GM23338 (cell line): ENCODE measurements at regions not wholly inside any gene's neighbourhood (a gene's known extent, or its start where the extent isn't known, plus 50 kb on each side); places are given as distances from the start of the nearest gene placed in this dataset.

Experiments
- ATAC-seq: fragments of 200-7000 bp; cut with Tn5 transposase; 3 replicates; pipeline ENCODE4 v1.9.1; 2020
- DNase-seq: peaks from one replicate; pipeline ENCODE4 v3.0.0-alpha.2; 2015; ENCODE audit warnings: low spot score
- H2AFZ ChIP-seq: fragments of 200-600 bp; sonication (generic); 2 replicates; pipeline ENCODE4 v1.8.0; 2016; ENCODE audit warnings: antibody characterized with exemption, mild to moderate bottlenecking, moderate library complexity
- H3F3A ChIP-seq: fragments of 200-600 bp; sonication (generic); replicated peaks from 2 replicates; pipeline ENCODE4 v1.8.0; 2017; ENCODE audit warnings: antibody characterized with exemption, mixed run types, low read depth
- H3K27ac ChIP-seq: fragments of 200-600 bp; sonication (generic); 2 replicates; pipeline ENCODE4 v1.6.1; 2016; ENCODE audit warnings: low read depth
- H3K27me3 ChIP-seq: fragments of 200-600 bp; sonication (generic); 2 replicates; pipeline ENCODE4 v1.8.0; 2016; ENCODE audit warnings: mild to moderate bottlenecking, mixed run types, moderate library complexity; ENCODE audit not compliant: insufficient read depth
- H3K36me3 ChIP-seq: fragments of 200-600 bp; sonication (generic); 2 replicates; pipeline ENCODE4 v1.8.0; 2016; ENCODE audit warnings: mild to moderate bottlenecking; ENCODE audit not compliant: insufficient read depth
- H3K4me1 ChIP-seq: fragments of 200-600 bp; sonication (generic); 2 replicates; pipeline ENCODE4 v1.8.0; 2016; ENCODE audit warnings: mild to moderate bottlenecking, moderate library complexity; ENCODE audit not compliant: insufficient read depth
- H3K4me2 ChIP-seq: fragments of 200-600 bp; sonication (generic); 2 replicates; pipeline ENCODE4 v1.7.1; 2017; ENCODE audit warnings: mixed run types
- H3K4me3 ChIP-seq: fragments of 200-600 bp; sonication (generic); 2 replicates; pipeline ENCODE4 v1.6.1; 2016; ENCODE audit warnings: mixed run types
- H3K79me2 ChIP-seq: fragments of 200-600 bp; sonication (generic); replicated peaks from 2 replicates; pipeline ENCODE4 v1.8.0; 2017; ENCODE audit warnings: mild to moderate bottlenecking; ENCODE audit not compliant: insufficient read depth
- H3K9me2 ChIP-seq: fragments of 200-600 bp; sonication (generic); 2 replicates; pipeline ENCODE4 v1.8.0; 2017; ENCODE audit not compliant: insufficient read depth
- H4K20me1 ChIP-seq: fragments of 200-600 bp; sonication (generic); replicated peaks from 2 replicates; pipeline ENCODE4 v1.8.0; 2017; ENCODE audit warnings: mild to moderate bottlenecking; ENCODE audit not compliant: insufficient read depth
- H3K27ac Mint-ChIP-seq: 2 replicates; pipeline ENCODE4 v1.8.0; 2020; ENCODE audit warnings: inconsistent platforms, mild to moderate bottlenecking, moderate library complexity, mixed read lengths
- H3K27me3 Mint-ChIP-seq: 3 replicates; pipeline ENCODE4 v1.8.0; 2022; ENCODE audit warnings: low read depth, mild to moderate bottlenecking, moderate library complexity, mixed read lengths, inconsistent platforms; ENCODE audit not compliant: insufficient read depth, poor library complexity
- H3K36me3 Mint-ChIP-seq: 3 replicates; pipeline ENCODE4 v1.8.0; 2021; ENCODE audit warnings: low read depth, mild to moderate bottlenecking, inconsistent platforms, moderate library complexity, mixed read lengths
- H3K4me1 Mint-ChIP-seq: 3 replicates; pipeline ENCODE4 v1.8.0; 2020; ENCODE audit warnings: mild to moderate bottlenecking, inconsistent platforms, mixed read lengths
- H3K4me3 Mint-ChIP-seq: 3 replicates; pipeline ENCODE4 v1.8.0; 2021; ENCODE audit warnings: moderate library complexity, mild to moderate bottlenecking, inconsistent platforms, mixed read lengths
- H3K9me3 Mint-ChIP-seq: 3 replicates; pipeline ENCODE4 v1.8.0; 2020; ENCODE audit warnings: moderate library complexity, mild to moderate bottlenecking, inconsistent platforms, mixed read lengths
- CREB1 ChIP-seq: fragments of 250-450 bp; sonication (Bioruptor Pico); IDR thresholded peaks from 2 replicates; pipeline ENCODE4 v1.5.0; 2020; ENCODE audit warnings: low read depth, mild to moderate bottlenecking, moderate library complexity
- CTCF ChIP-seq, 2 experiments: fragments of 200-600 bp in 1 of 2; sonication (generic) in 1 of 2; conservative IDR thresholded peaks; 2 replicates each; pipeline versions ENCODE4 v1.5.1 to v1.6.1; 2016 to 2017; ENCODE audit warnings: antibody characterized with exemption in 2 of 2, low read depth in 2 of 2, mild to moderate bottlenecking in 2 of 2, moderate library complexity in 1 of 2
- ETS1 ChIP-seq: IDR thresholded peaks from 2 replicates; pipeline ENCODE4 v1.6.1; 2016; ENCODE audit warnings: antibody characterized with exemption
- EZH2phosphoT487 ChIP-seq: fragments of 200-600 bp; sonication (generic); IDR thresholded peaks from one replicate; pipeline ENCODE4 v1.8.1; 2018; ENCODE audit warnings: antibody characterized with exemption; ENCODE audit not compliant: unreplicated experiment
- JUNB ChIP-seq: IDR thresholded peaks from one replicate; pipeline ENCODE4 v1.6.1; 2016; ENCODE audit warnings: antibody characterized with exemption; ENCODE audit not compliant: unreplicated experiment
- NANOG ChIP-seq: IDR thresholded peaks from 2 replicates; pipeline ENCODE4 v1.6.1; 2016; ENCODE audit warnings: antibody characterized with exemption, borderline replicate concordance
- POLR2AphosphoS5 ChIP-seq: IDR thresholded peaks from 2 replicates; pipeline ENCODE4 v1.6.1; 2016; ENCODE audit warnings: antibody characterized with exemption, low read depth
- REST ChIP-seq: IDR thresholded peaks from one replicate; pipeline ENCODE4 v1.6.1; 2018; ENCODE audit warnings: antibody characterized with exemption; ENCODE audit not compliant: unreplicated experiment
- STAT1 ChIP-seq: IDR thresholded peaks from one replicate; pipeline ENCODE4 v1.6.1; 2016; ENCODE audit warnings: antibody characterized with exemption; ENCODE audit not compliant: unreplicated experiment
- ZNF114 ChIP-seq: fragments of 250-450 bp; sonication (Bioruptor Pico); IDR thresholded peaks from 2 replicates; pipeline ENCODE4 v1.5.0; 2020; ENCODE audit warnings: mild to moderate bottlenecking, moderate library complexity
- ZNF331 ChIP-seq: fragments of 250-450 bp; sonication (Bioruptor Pico); IDR thresholded peaks from 2 replicates; pipeline ENCODE4 v1.5.0; 2020; ENCODE audit warnings: low read depth, mild to moderate bottlenecking, moderate library complexity
- TF ChIP-seq, protein P1 (sequence below): fragments of 250-450 bp; sonication (Bioruptor Pico); IDR thresholded peaks from 2 replicates; pipeline ENCODE4 v1.5.0; 2020; ENCODE audit warnings: mild to moderate bottlenecking, moderate library complexity

DNA sequence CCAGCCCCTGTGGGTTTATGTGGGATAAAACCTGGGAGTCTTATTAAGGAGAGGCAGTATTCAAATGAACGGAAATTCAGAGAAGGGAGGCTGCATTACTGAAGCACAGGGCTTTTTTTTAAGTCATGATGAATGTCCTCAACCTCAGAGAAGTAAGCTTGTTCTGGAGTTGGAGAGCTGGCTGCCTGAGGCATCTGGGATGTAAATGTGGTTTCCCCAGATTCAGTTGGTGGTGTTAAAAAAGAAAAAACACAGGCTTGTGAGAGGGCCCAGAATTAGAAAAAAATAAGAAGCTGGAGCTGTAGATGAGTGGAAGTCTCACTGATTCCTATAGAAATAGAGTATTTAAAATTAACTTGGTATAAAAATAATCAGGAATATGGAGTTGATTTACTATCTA, 64.0 kb upstream of the GPR12 start (continued):
- TF ChIP-seq ETS1 (no peak), EZH2phosphoT487 (no peak), CTCF (conservative IDR thresholded peaks at IDR 0.05; ENCODE audit: low read depth in 2 of 2) (no peak), POLR2AphosphoS5 (no peak), REST (no peak), ZNF331 (CRISPR knock-in tag) (no peak), NANOG (no peak), STAT1 (no peak), CREB1 (CRISPR knock-in tag) (no peak), ZNF114 (CRISPR knock-in tag) (no peak), JUNB (no peak)

DNA sequence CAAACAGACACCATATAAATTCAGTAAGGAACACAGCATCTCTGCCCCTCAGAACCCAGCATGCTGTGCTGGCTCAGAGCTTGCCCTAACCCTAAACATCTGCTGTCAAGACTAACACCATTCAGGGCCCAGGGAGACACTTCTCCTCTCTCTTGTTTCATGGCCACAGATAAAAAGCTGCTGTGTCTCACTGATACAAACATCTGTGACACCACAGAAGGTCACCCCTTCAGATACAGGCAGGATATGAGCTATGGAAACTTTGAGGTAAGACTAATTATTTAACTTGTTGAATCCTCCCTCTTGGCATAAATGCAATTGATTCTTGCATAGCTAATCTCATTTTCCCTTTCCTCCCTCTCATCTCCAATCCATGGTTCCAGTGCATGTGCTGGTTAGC, 61.6 kb upstream of the GPR12 start:
- no peaks in the 10 kb centered on the region for H3K36me3 ChIP-seq
- no peak overlapping the region for H3K27ac ChIP-seq
- H3K9me3 Mint-ChIP-seq, result no peaks in the 10 kb centered on the region
- H3K36me3 Mint-ChIP-seq, result no peaks in the 10 kb centered on the region
- no peaks in the 10 kb centered on the region for H3K79me2 ChIP-seq
- H3K27me3 ChIP-seq, result no peaks in the 10 kb centered on the region
- H3K4me2 ChIP-seq, result no peak overlapping the region
- DNase-seq (no peak), ATAC-seq (no peak)
- H2AFZ ChIP-seq, result no peak overlapping the region
- H3K4me3 ChIP-seq, result no peak overlapping the region
- no peaks in the 10 kb centered on the region for H3K9me2 ChIP-seq
- no peaks in the 10 kb centered on the region for H3K4me1 Mint-ChIP-seq
- H3F3A ChIP-seq, result no peaks in the 10 kb centered on the region
- no peaks in the 10 kb centered on the region for H4K20me1 ChIP-seq
- H3K4me3 Mint-ChIP-seq, result no peak overlapping the region
- no peak overlapping the region for H3K27ac Mint-ChIP-seq
- no peaks in the 10 kb centered on the region for H3K4me1 ChIP-seq
- H3K27me3 Mint-ChIP-seq, result peaks cover 8% of the 10 kb centered on the region
- TF ChIP-seq, protein P1, sequence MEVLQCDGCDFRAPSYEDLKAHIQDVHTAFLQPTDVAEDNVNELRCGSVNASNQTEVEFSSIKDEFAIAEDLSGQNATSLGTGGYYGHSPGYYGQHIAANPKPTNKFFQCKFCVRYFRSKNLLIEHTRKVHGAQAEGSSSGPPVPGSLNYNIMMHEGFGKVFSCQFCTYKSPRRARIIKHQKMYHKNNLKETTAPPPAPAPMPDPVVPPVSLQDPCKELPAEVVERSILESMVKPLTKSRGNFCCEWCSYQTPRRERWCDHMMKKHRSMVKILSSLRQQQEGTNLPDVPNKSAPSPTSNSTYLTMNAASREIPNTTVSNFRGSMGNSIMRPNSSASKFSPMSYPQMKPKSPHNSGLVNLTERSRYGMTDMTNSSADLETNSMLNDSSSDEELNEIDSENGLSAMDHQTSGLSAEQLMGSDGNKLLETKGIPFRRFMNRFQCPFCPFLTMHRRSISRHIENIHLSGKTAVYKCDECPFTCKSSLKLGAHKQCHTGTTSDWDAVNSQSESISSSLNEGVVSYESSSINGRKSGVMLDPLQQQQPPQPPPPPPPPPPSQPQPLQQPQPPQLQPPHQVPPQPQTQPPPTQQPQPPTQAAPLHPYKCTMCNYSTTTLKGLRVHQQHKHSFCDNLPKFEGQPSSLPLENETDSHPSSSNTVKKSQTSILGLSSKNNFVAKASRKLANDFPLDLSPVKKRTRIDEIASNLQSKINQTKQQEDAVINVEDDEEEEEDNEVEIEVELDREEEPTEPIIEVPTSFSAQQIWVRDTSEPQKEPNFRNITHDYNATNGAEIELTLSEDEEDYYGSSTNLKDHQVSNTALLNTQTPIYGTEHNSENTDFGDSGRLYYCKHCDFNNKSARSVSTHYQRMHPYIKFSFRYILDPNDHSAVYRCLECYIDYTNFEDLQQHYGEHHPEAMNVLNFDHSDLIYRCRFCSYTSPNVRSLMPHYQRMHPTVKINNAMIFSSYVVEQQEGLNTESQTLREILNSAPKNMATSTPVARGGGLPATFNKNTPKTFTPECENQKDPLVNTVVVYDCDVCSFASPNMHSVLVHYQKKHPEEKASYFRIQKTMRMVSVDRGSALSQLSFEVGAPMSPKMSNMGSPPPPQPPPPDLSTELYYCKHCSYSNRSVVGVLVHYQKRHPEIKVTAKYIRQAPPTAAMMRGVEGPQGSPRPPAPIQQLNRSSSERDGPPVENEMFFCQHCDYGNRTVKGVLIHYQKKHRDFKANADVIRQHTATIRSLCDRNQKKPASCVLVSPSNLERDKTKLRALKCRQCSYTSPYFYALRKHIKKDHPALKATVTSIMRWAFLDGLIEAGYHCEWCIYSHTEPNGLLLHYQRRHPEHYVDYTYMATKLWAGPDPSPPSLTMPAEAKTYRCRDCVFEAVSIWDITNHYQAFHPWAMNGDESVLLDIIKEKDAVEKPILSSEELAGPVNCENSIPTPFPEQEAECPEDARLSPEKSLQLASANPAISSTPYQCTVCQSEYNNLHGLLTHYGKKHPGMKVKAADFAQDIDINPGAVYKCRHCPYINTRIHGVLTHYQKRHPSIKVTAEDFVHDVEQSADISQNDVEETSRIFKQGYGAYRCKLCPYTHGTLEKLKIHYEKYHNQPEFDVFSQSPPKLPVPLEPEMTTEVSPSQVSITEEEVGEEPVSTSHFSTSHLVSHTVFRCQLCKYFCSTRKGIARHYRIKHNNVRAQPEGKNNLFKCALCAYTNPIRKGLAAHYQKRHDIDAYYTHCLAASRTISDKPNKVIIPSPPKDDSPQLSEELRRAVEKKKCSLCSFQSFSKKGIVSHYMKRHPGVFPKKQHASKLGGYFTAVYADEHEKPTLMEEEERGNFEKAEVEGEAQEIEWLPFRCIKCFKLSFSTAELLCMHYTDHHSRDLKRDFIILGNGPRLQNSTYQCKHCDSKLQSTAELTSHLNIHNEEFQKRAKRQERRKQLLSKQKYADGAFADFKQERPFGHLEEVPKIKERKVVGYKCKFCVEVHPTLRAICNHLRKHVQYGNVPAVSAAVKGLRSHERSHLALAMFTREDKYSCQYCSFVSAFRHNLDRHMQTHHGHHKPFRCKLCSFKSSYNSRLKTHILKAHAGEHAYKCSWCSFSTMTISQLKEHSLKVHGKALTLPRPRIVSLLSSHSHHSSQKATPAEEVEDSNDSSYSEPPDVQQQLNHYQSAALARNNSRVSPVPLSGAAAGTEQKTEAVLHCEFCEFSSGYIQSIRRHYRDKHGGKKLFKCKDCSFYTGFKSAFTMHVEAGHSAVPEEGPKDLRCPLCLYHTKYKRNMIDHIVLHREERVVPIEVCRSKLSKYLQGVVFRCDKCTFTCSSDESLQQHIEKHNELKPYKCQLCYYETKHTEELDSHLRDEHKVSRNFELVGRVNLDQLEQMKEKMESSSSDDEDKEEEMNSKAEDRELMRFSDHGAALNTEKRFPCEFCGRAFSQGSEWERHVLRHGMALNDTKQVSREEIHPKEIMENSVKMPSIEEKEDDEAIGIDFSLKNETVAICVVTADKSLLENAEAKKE (CRISPR knock-in tag), result no peak
